WTC11 (cell line): ENCODE measurements at regions not wholly inside any gene's neighbourhood (a gene's known extent, or its start where the extent isn't known, plus 50 kb on each side); places are given as distances from the start of the nearest gene placed in this dataset.

ENCODE experiments used
- FOXP1 ChIP-seq: sonication (generic); formaldehyde crosslinking; IDR thresholded peaks from 2 replicates; pipeline ENCODE4 v1.8.0; 2022; ENCODE audit warnings: missing genetic modification reagents, mild to moderate bottlenecking, moderate library complexity, borderline replicate concordance
- GRHL2 ChIP-seq: fragments of 250-450 bp; sonication (Bioruptor Pico); IDR thresholded peaks from 2 replicates; pipeline ENCODE4 v1.8.0; 2022; ENCODE audit warnings: mild to moderate bottlenecking, moderate library complexity; ENCODE audit not compliant: insufficient replicate concordance, severe bottlenecking
- JAZF1 ChIP-seq: fragments of 250-450 bp; sonication (Bioruptor Pico); IDR thresholded peaks from 2 replicates; pipeline ENCODE4 v1.9.0; 2021; ENCODE audit warnings: moderate library complexity, mild to moderate bottlenecking, inconsistent platforms
- JUN ChIP-seq: sonication (generic); formaldehyde crosslinking; IDR thresholded peaks from 2 replicates; pipeline ENCODE4 v1.8.0; 2023; ENCODE audit warnings: mild to moderate bottlenecking, missing genetic modification reagents
- SOX15 ChIP-seq: fragments of 250-450 bp; sonication (Bioruptor Pico); IDR thresholded peaks from 2 replicates; pipeline ENCODE4 v1.9.0; 2021; ENCODE audit warnings: mild to moderate bottlenecking
- ZNF138 ChIP-seq: sonication (generic); formaldehyde crosslinking; conservative IDR thresholded peaks from 2 replicates; pipeline ENCODE4 v1.8.1; 2022; ENCODE audit warnings: mild to moderate bottlenecking, moderate library complexity, missing genetic modification reagents
- ZNF219 ChIP-seq: sonication (generic); formaldehyde crosslinking; IDR thresholded peaks from 2 replicates; pipeline ENCODE4 v1.8.0; 2023; ENCODE audit warnings: missing genetic modification reagents, mild to moderate bottlenecking, borderline replicate concordance
- ZNF423 ChIP-seq: fragments of 250-450 bp; sonication (Bioruptor Pico); IDR thresholded peaks from 2 replicates; pipeline ENCODE4 v2.1.2; 2022; ENCODE audit warnings: mild to moderate bottlenecking, moderate library complexity
- TF ChIP-seq, protein P1 (sequence below): sonication (generic); formaldehyde crosslinking; IDR thresholded peaks from 2 replicates; pipeline ENCODE4 v1.8.1; 2023; ENCODE audit warnings: mild to moderate bottlenecking, missing genetic modification reagents, borderline replicate concordance
- TF ChIP-seq, protein P2 (sequence below): fragments of 250-450 bp; sonication (Bioruptor Pico); IDR thresholded peaks from 2 replicates; pipeline ENCODE4 v1.9.0; 2021; ENCODE audit warnings: moderate library complexity, mild to moderate bottlenecking, inconsistent platforms, borderline replicate concordance
- TF ChIP-seq, protein P3 (sequence below): sonication (generic); formaldehyde crosslinking; IDR thresholded peaks from 2 replicates; pipeline ENCODE4 v1.8.1; 2022; ENCODE audit warnings: mild to moderate bottlenecking, moderate library complexity, missing genetic modification reagents
- TF ChIP-seq, protein P4 (sequence below): sonication (generic); formaldehyde crosslinking; IDR thresholded peaks from 2 replicates; pipeline ENCODE4 v1.8.0; 2022; ENCODE audit warnings: missing genetic modification reagents

DNA sequence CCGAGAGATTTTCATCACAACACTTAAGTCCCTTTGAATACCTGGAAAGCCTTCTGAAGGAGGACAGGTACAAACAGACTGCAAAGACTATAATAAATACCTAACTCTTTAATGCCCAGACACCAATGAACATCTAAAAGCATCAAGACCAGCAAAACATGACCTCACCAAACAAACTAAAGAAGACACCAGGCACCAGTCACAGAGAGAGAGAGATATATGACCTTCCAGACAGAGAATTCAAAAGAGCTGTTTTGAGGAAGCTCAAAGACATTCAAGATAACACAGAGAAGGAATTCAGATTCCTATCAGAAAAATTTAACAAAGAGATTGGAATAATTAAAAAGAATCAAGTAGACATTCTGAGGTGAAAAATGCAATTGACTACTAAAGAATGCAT is 50.6 kb upstream of the ACADM start (continued):
- TF ChIP-seq, protein P1, sequence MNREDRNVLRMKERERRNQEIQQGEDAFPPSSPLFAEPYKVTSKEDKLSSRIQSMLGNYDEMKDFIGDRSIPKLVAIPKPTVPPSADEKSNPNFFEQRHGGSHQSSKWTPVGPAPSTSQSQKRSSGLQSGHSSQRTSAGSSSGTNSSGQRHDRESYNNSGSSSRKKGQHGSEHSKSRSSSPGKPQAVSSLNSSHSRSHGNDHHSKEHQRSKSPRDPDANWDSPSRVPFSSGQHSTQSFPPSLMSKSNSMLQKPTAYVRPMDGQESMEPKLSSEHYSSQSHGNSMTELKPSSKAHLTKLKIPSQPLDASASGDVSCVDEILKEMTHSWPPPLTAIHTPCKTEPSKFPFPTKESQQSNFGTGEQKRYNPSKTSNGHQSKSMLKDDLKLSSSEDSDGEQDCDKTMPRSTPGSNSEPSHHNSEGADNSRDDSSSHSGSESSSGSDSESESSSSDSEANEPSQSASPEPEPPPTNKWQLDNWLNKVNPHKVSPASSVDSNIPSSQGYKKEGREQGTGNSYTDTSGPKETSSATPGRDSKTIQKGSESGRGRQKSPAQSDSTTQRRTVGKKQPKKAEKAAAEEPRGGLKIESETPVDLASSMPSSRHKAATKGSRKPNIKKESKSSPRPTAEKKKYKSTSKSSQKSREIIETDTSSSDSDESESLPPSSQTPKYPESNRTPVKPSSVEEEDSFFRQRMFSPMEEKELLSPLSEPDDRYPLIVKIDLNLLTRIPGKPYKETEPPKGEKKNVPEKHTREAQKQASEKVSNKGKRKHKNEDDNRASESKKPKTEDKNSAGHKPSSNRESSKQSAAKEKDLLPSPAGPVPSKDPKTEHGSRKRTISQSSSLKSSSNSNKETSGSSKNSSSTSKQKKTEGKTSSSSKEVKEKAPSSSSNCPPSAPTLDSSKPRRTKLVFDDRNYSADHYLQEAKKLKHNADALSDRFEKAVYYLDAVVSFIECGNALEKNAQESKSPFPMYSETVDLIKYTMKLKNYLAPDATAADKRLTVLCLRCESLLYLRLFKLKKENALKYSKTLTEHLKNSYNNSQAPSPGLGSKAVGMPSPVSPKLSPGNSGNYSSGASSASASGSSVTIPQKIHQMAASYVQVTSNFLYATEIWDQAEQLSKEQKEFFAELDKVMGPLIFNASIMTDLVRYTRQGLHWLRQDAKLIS (CRISPR knock-in tag), result no peak
- no peak for TF ChIP-seq JUN (CRISPR knock-in tag)
- TF ChIP-seq, protein P2, sequence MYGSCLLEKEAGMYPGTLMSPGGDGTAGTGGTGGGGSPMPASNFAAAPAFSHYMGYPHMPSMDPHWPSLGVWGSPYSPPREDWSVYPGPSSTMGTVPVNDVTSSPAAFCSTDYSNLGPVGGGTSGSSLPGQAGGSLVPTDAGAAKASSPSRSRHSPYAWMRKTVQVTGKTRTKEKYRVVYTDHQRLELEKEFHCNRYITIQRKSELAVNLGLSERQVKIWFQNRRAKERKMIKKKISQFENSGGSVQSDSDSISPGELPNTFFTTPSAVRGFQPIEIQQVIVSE (CRISPR knock-in tag), result no peak
- TF ChIP-seq, protein P3, sequence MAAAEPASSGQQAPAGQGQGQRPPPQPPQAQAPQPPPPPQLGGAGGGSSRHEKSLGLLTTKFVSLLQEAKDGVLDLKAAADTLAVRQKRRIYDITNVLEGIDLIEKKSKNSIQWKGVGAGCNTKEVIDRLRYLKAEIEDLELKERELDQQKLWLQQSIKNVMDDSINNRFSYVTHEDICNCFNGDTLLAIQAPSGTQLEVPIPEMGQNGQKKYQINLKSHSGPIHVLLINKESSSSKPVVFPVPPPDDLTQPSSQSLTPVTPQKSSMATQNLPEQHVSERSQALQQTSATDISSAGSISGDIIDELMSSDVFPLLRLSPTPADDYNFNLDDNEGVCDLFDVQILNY, result no peak
- TF ChIP-seq, protein P4, sequence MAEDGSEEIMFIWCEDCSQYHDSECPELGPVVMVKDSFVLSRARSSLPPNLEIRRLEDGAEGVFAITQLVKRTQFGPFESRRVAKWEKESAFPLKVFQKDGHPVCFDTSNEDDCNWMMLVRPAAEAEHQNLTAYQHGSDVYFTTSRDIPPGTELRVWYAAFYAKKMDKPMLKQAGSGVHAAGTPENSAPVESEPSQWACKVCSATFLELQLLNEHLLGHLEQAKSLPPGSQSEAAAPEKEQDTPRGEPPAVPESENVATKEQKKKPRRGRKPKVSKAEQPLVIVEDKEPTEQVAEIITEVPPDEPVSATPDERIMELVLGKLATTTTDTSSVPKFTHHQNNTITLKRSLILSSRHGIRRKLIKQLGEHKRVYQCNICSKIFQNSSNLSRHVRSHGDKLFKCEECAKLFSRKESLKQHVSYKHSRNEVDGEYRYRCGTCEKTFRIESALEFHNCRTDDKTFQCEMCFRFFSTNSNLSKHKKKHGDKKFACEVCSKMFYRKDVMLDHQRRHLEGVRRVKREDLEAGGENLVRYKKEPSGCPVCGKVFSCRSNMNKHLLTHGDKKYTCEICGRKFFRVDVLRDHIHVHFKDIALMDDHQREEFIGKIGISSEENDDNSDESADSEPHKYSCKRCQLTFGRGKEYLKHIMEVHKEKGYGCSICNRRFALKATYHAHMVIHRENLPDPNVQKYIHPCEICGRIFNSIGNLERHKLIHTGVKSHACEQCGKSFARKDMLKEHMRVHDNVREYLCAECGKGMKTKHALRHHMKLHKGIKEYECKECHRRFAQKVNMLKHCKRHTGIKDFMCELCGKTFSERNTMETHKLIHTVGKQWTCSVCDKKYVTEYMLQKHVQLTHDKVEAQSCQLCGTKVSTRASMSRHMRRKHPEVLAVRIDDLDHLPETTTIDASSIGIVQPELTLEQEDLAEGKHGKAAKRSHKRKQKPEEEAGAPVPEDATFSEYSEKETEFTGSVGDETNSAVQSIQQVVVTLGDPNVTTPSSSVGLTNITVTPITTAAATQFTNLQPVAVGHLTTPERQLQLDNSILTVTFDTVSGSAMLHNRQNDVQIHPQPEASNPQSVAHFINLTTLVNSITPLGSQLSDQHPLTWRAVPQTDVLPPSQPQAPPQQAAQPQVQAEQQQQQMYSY (CRISPR knock-in tag), result no peak
- TF ChIP-seq JAZF1, result no peak
- no peak for TF ChIP-seq GRHL2
- no peak for TF ChIP-seq SOX15 (CRISPR knock-in tag)
- TF ChIP-seq ZNF138 (CRISPR knock-in tag), result no peak
- no peak for TF ChIP-seq FOXP1
- TF ChIP-seq ZNF423 (CRISPR knock-in tag), result no peak
- no peak for TF ChIP-seq ZNF219
